ENCODE measurements at regions not wholly inside any gene's neighbourhood (a gene's known extent, or its start where the extent isn't known, plus 50 kb on each side); places are given as distances from the start of the nearest gene placed in this dataset.

DNA sequence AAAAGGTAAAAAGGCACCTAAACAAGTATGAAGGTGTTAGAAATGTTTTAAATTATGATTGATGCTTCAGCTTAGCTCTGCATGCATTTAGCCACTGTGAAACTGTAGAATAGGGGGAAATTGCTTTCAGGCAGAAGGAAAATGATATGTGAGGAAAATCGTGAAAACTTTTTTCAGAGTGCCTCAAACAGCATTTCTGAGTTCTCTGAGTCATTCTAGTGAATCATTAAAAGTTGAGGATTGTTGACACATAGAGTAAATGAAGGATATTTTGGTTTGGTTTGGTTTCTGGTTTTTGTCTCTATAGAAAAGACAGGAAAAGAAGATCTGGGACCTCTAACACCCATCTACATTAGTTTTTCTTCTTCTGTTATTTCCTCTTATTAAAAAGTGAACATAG, 332.5 kb upstream of the TRAM1L1 start:
- TF ChIP-seq, protein P1, sequence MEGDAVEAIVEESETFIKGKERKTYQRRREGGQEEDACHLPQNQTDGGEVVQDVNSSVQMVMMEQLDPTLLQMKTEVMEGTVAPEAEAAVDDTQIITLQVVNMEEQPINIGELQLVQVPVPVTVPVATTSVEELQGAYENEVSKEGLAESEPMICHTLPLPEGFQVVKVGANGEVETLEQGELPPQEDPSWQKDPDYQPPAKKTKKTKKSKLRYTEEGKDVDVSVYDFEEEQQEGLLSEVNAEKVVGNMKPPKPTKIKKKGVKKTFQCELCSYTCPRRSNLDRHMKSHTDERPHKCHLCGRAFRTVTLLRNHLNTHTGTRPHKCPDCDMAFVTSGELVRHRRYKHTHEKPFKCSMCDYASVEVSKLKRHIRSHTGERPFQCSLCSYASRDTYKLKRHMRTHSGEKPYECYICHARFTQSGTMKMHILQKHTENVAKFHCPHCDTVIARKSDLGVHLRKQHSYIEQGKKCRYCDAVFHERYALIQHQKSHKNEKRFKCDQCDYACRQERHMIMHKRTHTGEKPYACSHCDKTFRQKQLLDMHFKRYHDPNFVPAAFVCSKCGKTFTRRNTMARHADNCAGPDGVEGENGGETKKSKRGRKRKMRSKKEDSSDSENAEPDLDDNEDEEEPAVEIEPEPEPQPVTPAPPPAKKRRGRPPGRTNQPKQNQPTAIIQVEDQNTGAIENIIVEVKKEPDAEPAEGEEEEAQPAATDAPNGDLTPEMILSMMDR (conservative IDR thresholded peaks at IDR 0.05 in 1 of 2, IDR thresholded peaks at IDR 0.05 in 1 of 2; ENCODE audit: extremely low read depth in 1 of 2, insufficient read depth in 1 of 2, low read depth in 1 of 2, low read length in 2 of 2), result no peak
- TF ChIP-seq EZH2 (IDR thresholded peaks at IDR 0.05; ENCODE audit: borderline replicate concordance, low read length), result no peak
